ENCODE measurements at regions not wholly inside any gene's neighbourhood (a gene's known extent, or its start where the extent isn't known, plus 50 kb on each side); places are given as distances from the start of the nearest gene placed in this dataset.
A peak's percentile ranks its signal among the peaks of the same experiment; 100 is the strongest.

DNA sequence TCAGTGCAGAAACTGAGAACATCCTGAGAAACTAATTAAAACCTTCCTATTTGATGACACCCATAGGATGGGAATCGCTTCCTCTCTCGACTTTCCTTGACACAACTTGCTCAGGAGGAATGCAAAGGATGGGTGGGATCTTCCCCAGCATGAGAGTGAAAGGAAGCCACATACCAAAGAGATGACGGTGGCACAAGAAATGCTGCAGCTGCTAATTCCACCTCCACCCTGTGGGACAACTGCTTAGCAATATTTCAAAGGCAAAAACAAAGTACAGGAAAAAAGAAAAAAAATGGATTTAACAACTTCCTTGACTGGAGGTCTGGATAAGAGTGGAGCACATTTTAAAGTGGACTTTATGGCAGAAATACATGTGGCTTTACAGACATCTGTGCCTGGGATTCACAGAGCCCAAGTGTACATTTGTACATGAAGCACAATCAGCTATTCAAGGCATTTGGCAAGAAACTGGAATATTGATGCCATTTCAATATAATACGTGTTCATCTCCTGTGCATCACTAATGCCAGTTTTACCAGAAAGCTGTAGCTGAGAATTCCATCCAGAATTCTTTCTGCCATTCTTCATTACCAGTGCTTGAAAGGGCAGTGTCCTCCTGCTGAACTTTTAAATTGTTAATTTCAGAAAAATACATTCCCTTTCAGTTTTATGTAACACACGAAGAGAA, 359.2 kb upstream of the ACTBL2 start:
- TF ChIP-seq, protein P1, sequence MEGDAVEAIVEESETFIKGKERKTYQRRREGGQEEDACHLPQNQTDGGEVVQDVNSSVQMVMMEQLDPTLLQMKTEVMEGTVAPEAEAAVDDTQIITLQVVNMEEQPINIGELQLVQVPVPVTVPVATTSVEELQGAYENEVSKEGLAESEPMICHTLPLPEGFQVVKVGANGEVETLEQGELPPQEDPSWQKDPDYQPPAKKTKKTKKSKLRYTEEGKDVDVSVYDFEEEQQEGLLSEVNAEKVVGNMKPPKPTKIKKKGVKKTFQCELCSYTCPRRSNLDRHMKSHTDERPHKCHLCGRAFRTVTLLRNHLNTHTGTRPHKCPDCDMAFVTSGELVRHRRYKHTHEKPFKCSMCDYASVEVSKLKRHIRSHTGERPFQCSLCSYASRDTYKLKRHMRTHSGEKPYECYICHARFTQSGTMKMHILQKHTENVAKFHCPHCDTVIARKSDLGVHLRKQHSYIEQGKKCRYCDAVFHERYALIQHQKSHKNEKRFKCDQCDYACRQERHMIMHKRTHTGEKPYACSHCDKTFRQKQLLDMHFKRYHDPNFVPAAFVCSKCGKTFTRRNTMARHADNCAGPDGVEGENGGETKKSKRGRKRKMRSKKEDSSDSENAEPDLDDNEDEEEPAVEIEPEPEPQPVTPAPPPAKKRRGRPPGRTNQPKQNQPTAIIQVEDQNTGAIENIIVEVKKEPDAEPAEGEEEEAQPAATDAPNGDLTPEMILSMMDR (IDR thresholded peaks at IDR 0.05; ENCODE audit: control extremely low read depth in 1 of 3, insufficient read depth in 1 of 3, low read depth in 1 of 3, low read length in 3 of 3): no peak
- TF ChIP-seq CTBP2 (IDR thresholded peaks at IDR 0.05; ENCODE audit: borderline replicate concordance, insufficient read depth, insufficient read length, low read length) (no peak), BACH1 (IDR thresholded peaks at IDR 0.05; ENCODE audit: low read length) (no peak), KDM1A (IDR thresholded peaks at IDR 0.05; ENCODE audit: borderline replicate concordance, low read length) (no peak), KDM5A (IDR thresholded peaks at IDR 0.05; ENCODE audit: low read length) (no peak), POLR2A (IDR thresholded peaks at IDR 0.05; ENCODE audit: control extremely low read depth in 1 of 2, low read depth in 2 of 2, low read length in 2 of 2) (no peak), POLR2AphosphoS5 (IDR thresholded peaks at IDR 0.05; ENCODE audit: low read depth, low read length) (no peak), JUND (IDR thresholded peaks at IDR 0.05; ENCODE audit: low read length) (peak; percentile 92), CHD2 (IDR thresholded peaks at IDR 0.05; ENCODE audit: low read length) (no peak), EP300 (IDR thresholded peaks at IDR 0.05; ENCODE audit: borderline replicate concordance in 1 of 2, low read depth in 2 of 2, low read length in 2 of 2) (no peak)
- TF ChIP-seq, protein P2, sequence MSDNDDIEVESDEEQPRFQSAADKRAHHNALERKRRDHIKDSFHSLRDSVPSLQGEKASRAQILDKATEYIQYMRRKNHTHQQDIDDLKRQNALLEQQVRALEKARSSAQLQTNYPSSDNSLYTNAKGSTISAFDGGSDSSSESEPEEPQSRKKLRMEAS (IDR thresholded peaks at IDR 0.05): no peak

Data from H1 (cell line).